ENCODE measurements at regions not wholly inside any gene's neighbourhood (a gene's known extent, or its start where the extent isn't known, plus 50 kb on each side); places are given as distances from the start of the nearest gene placed in this dataset.

GRCh38 chr2:131658769-131659131, 131.1 kb downstream of the CCDC74A start:
- TF ChIP-seq GABPA (IDR thresholded peaks at IDR 0.05 in 1 of 2, conservative IDR thresholded peaks at IDR 0.05 in 1 of 2) (no peak), EGR1 (IDR thresholded peaks at IDR 0.05; ENCODE audit: low read depth in 2 of 2) (no peak), YY1 (IDR thresholded peaks at IDR 0.05) (no peak), SP1 (IDR thresholded peaks at IDR 0.05) (no peak), FOXA1 (IDR thresholded peaks at IDR 0.05) (no peak), FOXA2 (IDR thresholded peaks at IDR 0.05) (no peak), CTCF (IDR thresholded peaks at IDR 0.05; ENCODE audit: low read depth, low read length, missing input control) (no peak), ZBTB33 (IDR thresholded peaks at IDR 0.05) (no peak), HNF4A (conservative IDR thresholded peaks at IDR 0.05) (no peak), NR2F2 (IDR thresholded peaks at IDR 0.05) (no peak), JUND (IDR thresholded peaks at IDR 0.05) (no peak), RXRA (IDR thresholded peaks at IDR 0.05) (no peak), RAD21 (IDR thresholded peaks at IDR 0.05) (no peak), REST (IDR thresholded peaks at IDR 0.05) (no peak)
- H3K27me3 ChIP-seq (ENCODE audit: control insufficient read depth in 4 of 4, insufficient read depth in 4 of 4, low read length in 3 of 4): no peaks in the 10 kb centered on the region
- 97% methylated on average over 16 of the region's 16 CpGs for WGBS
- no peaks in the 10 kb centered on the region for H3K36me3 ChIP-seq (ENCODE audit: control insufficient read depth in 4 of 4, insufficient read depth in 3 of 4, low read depth in 1 of 4, low read length in 3 of 4)
- no peak overlapping the region for H3K4me3 ChIP-seq (ENCODE audit: low read depth in 1 of 3, low read length in 3 of 3)
- H3K9ac ChIP-seq (ENCODE audit: low read depth in 1 of 2, low read length in 2 of 2): no peak overlapping the region
- no peak overlapping the region for H3K27ac ChIP-seq (ENCODE audit: low read depth in 1 of 2, low read length in 2 of 2)
- H3K9me3 ChIP-seq (ENCODE audit: control insufficient read depth in 4 of 4, low read length in 3 of 4): no peaks in the 10 kb centered on the region
- H3K4me1 ChIP-seq (ENCODE audit: control insufficient read depth in 4 of 4, insufficient read depth in 4 of 4, low read length in 3 of 4): no peaks in the 10 kb centered on the region
- DNase-seq (ENCODE audit: low spot score): no peak

- no peak overlapping the region for H3K9ac ChIP-seq (ENCODE audit: low read depth in 1 of 2, low read length in 2 of 2)
- no peak for DNase-seq (ENCODE audit: low spot score)
- H3K4me1 ChIP-seq (ENCODE audit: control insufficient read depth in 4 of 4, insufficient read depth in 4 of 4, low read length in 3 of 4): no peaks in the 10 kb centered on the region
- no peak overlapping the region for H3K4me3 ChIP-seq (ENCODE audit: low read depth in 1 of 3, low read length in 3 of 3)
- WGBS: 87% methylated on average over 8 of the region's 8 CpGs
- TF ChIP-seq TAF1 (conservative IDR thresholded peaks at IDR 0.05) (no peak), JUND (IDR thresholded peaks at IDR 0.05) (no peak), HNF4A (conservative IDR thresholded peaks at IDR 0.05) (no peak), NR2F2 (IDR thresholded peaks at IDR 0.05) (no peak), CTCF (IDR thresholded peaks at IDR 0.05; ENCODE audit: low read depth, low read length, missing input control) (no peak), FOXA1 (IDR thresholded peaks at IDR 0.05) (no peak), HNF4G (IDR thresholded peaks at IDR 0.05) (no peak), REST (IDR thresholded peaks at IDR 0.05) (no peak), ZBTB33 (IDR thresholded peaks at IDR 0.05) (no peak), ATF3 (IDR thresholded peaks at IDR 0.05) (no peak)
- H3K27me3 ChIP-seq (ENCODE audit: control insufficient read depth in 4 of 4, insufficient read depth in 4 of 4, low read length in 3 of 4): no peaks in the 10 kb centered on the region
- no peak overlapping the region for H3K27ac ChIP-seq (ENCODE audit: low read depth in 1 of 2, low read length in 2 of 2)
- H3K36me3 ChIP-seq (ENCODE audit: control insufficient read depth in 4 of 4, insufficient read depth in 3 of 4, low read depth in 1 of 4, low read length in 3 of 4): no peaks in the 10 kb centered on the region
- no peaks in the 10 kb centered on the region for H3K9me3 ChIP-seq (ENCODE audit: control insufficient read depth in 4 of 4, low read length in 3 of 4)
Observed at GRCh38 chr2:131659168-131659572, 131.5 kb downstream of the CCDC74A start.

Data from liver (tissue), 8 donors.